Activated effector memory CD4-positive, alpha-beta T cell treated with anti-CD3 and anti-CD28 coated beads, Interleukin-2, amount 50 U/mL, for 16 hours (primary cell): ENCODE measurements at regions not wholly inside any gene's neighbourhood (a gene's known extent, or its start where the extent isn't known, plus 50 kb on each side); places are given as distances from the start of the nearest gene placed in this dataset.
A peak's percentile ranks its signal among the peaks of the same experiment; 100 is the strongest.

Experiments used
- DNase-seq: peaks from one replicate; pipeline ENCODE4 v3.0.0-alpha.2; 2020

- DNase-seq = peak; percentile 63
Observed at GRCh38 chrX:20595928-20596575, 329.3 kb upstream of the RPS6KA3 start.

DNA sequence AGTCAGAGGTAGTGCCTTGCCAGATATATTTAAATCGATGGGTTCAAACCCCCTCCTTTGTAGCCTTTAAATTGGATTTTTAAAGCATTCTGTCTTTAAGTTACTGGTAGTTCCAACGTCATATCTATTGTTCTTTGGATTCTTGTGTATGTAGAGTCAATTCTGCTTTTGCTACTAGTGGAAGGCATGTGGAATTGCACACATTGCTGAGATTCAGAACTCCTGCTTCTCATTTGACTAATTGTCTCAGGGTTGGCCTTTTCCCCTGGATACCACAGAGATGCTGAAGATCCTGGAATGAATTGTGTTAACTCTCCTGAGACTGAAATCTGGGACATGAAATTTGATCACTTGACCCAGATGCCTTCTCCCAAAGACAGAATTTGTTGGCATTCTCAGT is 328.3 kb upstream of the RPS6KA3 start:
- DNase-seq = no peak

DNA sequence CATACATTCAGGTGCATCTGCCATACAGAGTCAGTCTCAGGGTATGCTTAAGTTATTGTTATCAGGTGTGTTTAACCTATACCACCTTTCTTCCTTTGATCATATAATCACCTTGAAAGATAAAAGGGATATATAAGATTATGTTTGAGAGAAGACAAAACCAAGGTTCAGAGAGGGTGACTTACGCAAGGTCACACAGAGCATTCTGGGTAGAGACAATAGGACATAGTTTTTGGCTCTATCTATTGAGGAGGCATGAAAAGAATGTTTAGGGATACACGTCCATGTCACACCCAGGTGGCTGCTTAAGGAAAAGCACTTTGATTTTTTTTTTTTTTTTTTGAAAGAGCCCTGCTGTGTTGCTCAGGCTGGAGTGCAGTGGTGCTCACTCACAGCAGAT is 327.1 kb upstream of the RPS6KA3 start:
- no peak for DNase-seq

- no peak for DNase-seq
Observed at GRCh38 chrX:20593402-20593801, 326.7 kb upstream of the RPS6KA3 start.

DNA sequence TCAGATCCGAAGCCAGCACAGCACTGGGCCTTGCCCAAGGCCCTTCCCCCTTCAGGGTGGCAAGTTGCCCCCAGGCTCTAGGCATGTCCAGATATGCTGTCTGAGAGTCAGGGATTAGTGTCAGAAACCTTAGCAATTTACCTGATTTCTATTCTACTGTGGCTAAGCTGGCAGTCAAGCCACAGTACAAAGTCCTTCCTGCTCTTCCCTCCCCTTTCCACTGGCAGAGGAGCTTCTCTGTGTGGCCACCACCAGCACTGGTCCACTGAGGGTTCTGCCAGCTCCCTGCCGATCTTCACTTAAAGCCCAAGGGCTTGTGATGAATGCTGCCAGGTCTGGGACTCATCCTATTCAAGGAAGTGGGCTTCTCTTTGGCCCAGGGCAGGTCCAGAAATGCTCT is 324.5 kb upstream of the RPS6KA3 start:
- no peak for DNase-seq

DNA sequence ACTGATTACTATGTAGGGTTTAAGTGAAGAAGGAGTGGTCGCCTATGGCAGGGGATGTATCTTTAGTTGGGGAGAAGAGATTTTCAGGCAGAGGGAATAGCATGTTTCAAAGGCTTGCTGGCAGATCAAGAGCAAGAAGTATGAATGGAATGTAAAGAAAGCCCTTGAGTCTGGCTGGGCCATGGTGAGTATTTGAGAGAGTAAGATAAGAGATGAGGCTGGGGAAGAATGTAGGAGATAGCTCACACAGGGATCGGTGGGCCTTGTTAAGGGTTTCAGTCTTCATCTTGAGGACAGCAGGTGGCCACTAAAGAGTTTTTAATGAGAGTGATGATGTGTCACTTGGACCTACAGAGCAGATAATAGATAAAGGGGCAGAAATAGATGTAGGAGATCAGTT is 319.1 kb upstream of the RPS6KA3 start:
- DNase-seq = no peak

DNA sequence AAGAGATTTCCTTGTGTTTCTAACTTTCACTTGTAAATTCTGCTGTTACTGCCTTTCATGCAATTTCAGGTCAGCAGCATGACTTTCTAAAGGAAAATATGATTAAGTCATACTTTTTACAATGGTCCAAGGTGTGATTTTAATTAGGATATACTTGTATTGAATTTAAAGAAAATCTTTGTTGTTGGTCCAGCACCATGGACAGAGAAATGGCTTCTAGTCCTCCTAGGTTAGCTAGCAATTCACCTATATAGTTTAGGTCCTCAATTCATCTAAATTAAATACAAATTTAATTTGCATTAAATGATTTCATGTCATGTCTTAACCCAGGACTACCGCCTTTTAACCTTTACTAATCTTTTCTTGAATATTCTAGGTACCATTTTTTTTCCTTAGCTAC is 304.9 kb upstream of the RPS6KA3 start:
- DNase-seq = no peak

GRCh38 chrX:20567108-20567507 is 300.4 kb upstream of the RPS6KA3 start:
- DNase-seq = no peak

DNA sequence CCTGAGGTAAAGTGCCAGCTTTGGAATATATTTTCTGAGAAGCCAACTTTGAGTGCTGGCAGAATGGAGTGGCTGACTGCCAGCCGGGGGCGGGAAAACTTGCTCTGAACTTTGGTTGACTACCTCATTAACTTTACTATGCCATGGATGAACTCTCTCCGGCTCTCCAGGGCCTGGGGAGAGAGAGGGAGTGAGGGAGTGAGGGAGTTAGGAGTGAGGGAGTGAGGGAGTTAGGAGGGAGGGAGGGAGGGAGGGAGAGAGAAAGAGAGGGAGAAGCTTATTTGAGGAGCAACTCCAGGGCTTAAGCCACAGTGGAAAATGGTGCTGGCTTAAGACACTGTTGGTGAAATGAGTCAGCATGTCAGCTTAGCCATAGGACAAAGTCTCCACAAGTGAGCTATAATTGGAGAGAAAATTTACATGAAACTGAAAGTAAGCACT is 280.9 kb upstream of the RPS6KA3 start:
- no peak for DNase-seq

GRCh38 chrX:20545538-20545937 is 278.8 kb upstream of the RPS6KA3 start:
- no peak for DNase-seq

- DNase-seq = no peak
Observed at GRCh38 chrX:20542072-20542471, 275.4 kb upstream of the RPS6KA3 start.

GRCh38 chrX:20538974-20539373 is 272.3 kb upstream of the RPS6KA3 start:
- no peak for DNase-seq

GRCh38 chrX:20531667-20532066 is 265.0 kb upstream of the RPS6KA3 start:
- no peak for DNase-seq

DNA sequence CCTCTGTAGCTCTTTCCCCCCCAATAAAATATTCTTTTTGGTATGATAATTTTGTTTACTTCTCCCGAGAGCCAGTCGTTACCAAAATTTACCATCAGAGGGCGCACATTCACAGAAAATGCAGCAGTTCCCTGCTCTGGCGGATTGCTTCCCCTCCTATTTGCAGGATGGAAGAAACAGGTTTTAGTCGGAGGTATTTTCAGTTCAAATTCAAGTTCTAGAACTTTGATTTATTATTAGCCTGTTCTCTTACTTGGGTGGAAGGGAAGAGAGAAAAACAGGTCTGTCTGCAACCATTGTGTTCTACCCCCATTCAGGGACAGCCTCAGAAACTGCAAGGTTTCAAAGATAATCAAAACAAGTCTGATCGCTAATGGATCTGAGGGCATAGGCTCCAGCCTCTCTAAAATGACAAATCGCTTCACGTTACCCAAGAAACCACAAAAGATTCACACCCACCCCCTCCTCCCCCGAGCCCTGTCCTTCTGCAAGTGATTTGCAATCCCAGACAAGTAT is 263.8 kb upstream of the RPS6KA3 start:
- peak; percentile 74 for DNase-seq

GRCh38 chrX:20529711-20530110 is 263.0 kb upstream of the RPS6KA3 start:
- DNase-seq = no peak

DNA sequence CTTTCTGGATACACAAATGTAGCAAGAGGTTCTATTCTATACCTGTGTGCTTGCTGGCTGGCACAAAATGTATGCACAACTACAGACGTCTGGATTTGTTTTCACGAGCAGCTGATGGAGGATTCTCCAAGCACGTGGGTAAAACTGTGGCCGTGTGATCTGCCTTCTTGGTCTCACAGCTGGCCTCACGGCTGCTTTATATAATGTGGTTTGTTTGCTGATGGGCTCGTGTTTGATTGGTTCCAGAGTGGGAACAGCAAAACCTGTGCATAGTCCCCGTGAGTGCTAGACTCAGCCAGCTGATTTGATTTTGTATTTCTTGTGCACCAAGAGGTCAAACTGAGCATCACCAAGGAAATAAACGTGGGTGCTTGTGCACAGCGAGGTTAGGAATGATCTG is 262.6 kb upstream of the RPS6KA3 start:
- no peak for DNase-seq

GRCh38 chrX:20527558-20528011 is 260.9 kb upstream of the RPS6KA3 start:
- DNase-seq = no peak

- no peak for DNase-seq
Observed at GRCh38 chrX:20527041-20527440, 260.3 kb upstream of the RPS6KA3 start.

DNA sequence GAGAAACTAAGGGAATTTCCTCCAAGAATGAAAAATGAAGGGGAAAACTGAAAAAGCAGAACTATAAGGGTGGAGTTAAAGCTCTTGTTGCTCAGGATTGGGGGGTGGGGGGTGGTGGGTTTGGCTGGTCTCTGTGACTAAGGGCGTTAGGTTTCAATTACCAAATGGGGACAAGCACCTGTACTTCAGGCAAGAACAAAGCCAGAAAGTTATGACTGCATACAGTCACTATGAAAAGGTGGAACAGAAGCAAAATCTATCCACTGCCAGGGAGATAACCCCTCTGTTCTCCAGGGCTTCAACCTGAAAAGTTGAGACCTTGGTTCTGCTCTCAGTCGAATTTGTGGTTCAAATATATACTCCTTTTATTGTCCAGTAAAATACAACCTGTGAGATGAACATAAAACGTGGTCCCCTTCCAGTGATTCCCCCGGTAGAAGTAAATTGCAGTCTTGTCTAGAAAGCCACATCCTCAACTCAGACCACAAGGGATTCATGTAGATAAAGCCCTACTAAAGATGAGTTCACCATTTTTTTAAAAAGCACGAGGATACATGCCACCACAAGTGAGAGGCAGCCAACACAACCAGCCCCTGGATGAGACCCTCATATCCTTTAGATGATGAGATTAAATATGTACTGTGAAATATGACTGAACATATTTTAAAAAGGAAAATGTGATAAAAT is 257.1 kb upstream of the RPS6KA3 start:
- DNase-seq = no peak

GRCh38 chrX:20522420-20522819 is 255.7 kb upstream of the RPS6KA3 start:
- no peak for DNase-seq

- DNase-seq = no peak
Observed at GRCh38 chrX:20521222-20521621, 254.5 kb upstream of the RPS6KA3 start.

GRCh38 chrX:20519826-20520225 is 253.1 kb upstream of the RPS6KA3 start:
- DNase-seq = no peak

DNA sequence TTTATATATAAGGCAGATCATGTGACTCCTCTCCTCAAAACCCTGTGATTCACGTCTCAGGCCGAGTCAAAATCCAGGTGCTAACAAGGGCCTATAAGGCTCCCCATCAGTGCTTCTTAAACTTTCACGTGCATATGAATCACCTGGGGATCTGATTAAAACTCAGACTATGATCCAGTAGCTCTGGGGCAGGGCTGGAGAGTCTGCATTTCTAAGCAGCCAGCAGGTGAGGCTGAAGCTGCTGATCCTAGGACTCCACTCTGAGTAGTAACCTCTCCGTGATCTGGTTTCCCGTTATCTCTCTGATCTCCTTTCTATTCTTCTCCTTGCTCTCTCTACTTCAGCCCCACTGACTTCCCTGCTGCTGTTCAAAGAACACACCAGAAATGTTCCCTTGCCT is 252.4 kb upstream of the RPS6KA3 start:
- DNase-seq = no peak

DNA sequence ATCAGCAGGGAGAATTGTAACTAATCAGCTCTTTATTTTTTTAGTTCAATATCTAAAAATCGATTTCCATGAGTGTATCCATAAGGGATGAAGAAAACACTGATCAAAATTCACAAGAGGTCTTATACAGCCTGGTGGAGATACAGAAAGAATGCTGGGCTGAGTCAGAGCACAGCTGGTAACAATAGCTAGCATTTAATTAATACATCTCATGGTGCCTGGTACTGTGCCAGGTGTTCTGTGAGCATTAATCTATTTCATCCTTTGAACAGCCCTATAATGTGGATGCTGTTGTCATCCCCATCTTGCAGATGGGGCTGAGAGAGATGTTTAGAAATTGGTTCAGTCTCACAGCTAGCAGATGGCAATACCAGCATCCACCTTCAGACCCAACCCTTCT is 250.9 kb upstream of the RPS6KA3 start:
- no peak for DNase-seq
